ENCODE measurements at regions not wholly inside any gene's neighbourhood (a gene's known extent, or its start where the extent isn't known, plus 50 kb on each side); places are given as distances from the start of the nearest gene placed in this dataset.
A peak's percentile ranks its signal among the peaks of the same experiment; 100 is the strongest.

GRCh38 chr2:13583609-13584008 lies 866.9 kb downstream of the TRIB2 start:
- H3K4me2 ChIP-seq (ENCODE audit: low read depth, low read length) = no peak overlapping the region
- intact Hi-C loops (cut with micrococcal nuclease; ENCODE audit: unreplicated experiment) = no loop called here

More at GRCh38 chr2:13583609-13584008, 866.9 kb downstream of the TRIB2 start:
- no TSS peak for BruUV-seq (replicated peaks)
- DNase-seq (ENCODE audit: low spot score) (no peak), FAIRE-seq (no peak), ATAC-seq (no peak)
- Histone ChIP-seq H3K27ac (ENCODE audit: extremely low read length, insufficient read depth, low read length) (no peak overlapping the region), H3K36me3 (replicated peaks in 1 of 2; ENCODE audit: control insufficient read depth in 1 of 2, insufficient read depth in 2 of 2, low read length in 2 of 2) (no peaks in the 10 kb centered on the region), H3K9me3 (ENCODE audit: low read length) (peaks cover 60% of the 10 kb centered on the region), H3K9ac (ENCODE audit: insufficient read depth, low read depth, low read length) (no peak overlapping the region), H3K4me3 (replicated peaks in 1 of 3; ENCODE audit: insufficient read depth in 1 of 3, low read depth in 2 of 3, low read length in 3 of 3) (no peak overlapping the region), H4K20me1 (ENCODE audit: insufficient read depth, low read length) (no peaks in the 10 kb centered on the region), H3K79me2 (ENCODE audit: insufficient read depth, low read length) (no peaks in the 10 kb centered on the region), H3K27me3 (ENCODE audit: control insufficient read depth in 1 of 2, insufficient read depth in 2 of 2, low read length in 2 of 2) (no peaks in the 10 kb centered on the region), H2AFZ (ENCODE audit: low read length) (no peak overlapping the region), H3K4me1 (ENCODE audit: insufficient read depth, low read length) (no peaks in the 10 kb centered on the region)
- ChIA-PET CTCF (ENCODE audit: low intra/inter-chr PET ratio, low total read pairs) (no interaction called here), POLR2A (no interaction called here)
- in situ Hi-C loops (cut with HindIII; ENCODE audit: extremely low pct_ligation_motif_present, low pct_unique_long_range_greater_than_20kb) = no loop called here
- TF ChIP-seq MAFF (IDR thresholded peaks at IDR 0.05; ENCODE audit: low read depth, low read length) (peak; percentile 92), SNAPC4 (CRISPR knock-in tag; IDR thresholded peaks at IDR 0.05) (no peak), MAFK (conservative IDR thresholded peaks at IDR 0.05 in 1 of 2, IDR thresholded peaks at IDR 0.05 in 1 of 2; ENCODE audit: low read length in 2 of 2) (peak; percentile 85 to 94)

Measured in HepG2 (cell line).